PC-3 (cell line): ENCODE measurements at regions not wholly inside any gene's neighbourhood (a gene's known extent, or its start where the extent isn't known, plus 50 kb on each side); places are given as distances from the start of the nearest gene placed in this dataset.

Source experiments
- ATAC-seq: fragments of 200-7000 bp; cut with Tn5 transposase; 2 replicates; pipeline ENCODE4 v1.9.1; 2020; ENCODE audit warnings: mild to moderate bottlenecking, moderate library complexity
- BruUV-seq: library from RNA; stranded (reverse); fragments of 400-500 nt; replicated peaks from 2 replicates; lab custom pipeline; 2021; lab: Mats Ljungman, UMichigan
- CTCF ChIA-PET: fragments of 300-600 bp; sonication (Branson Sonifier 250); formaldehyde crosslinking; loops from one replicate; lab custom pipeline; 2022; ENCODE audit warnings: antibody characterized with exemption; lab: Charles Lee
- POLR2A ChIA-PET: fragments of 300-600 bp; sonication (Branson Sonifier 250); formaldehyde crosslinking; loops from one replicate; lab custom pipeline; 2022; ENCODE audit warnings: antibody characterized with exemption; ENCODE audit not compliant: unreplicated experiment; lab: Charles Lee
- DNase-seq: peaks from one replicate; pipeline ENCODE4 v3.0.0-alpha.2; 2015
- H2AFZ ChIP-seq: fragments of 300-600 bp; sonication (generic); 2 replicates; pipeline ENCODE4 v1.6.0; 2016; ENCODE audit warnings: antibody characterized with exemption, low read length
- H3F3A ChIP-seq: fragments of 300-600 bp; sonication (generic); one replicate; pipeline ENCODE4 v1.6.0; 2017; ENCODE audit warnings: antibody characterized with exemption, low read length, control low read depth, mild to moderate bottlenecking; ENCODE audit not compliant: unreplicated experiment
- H3K27ac ChIP-seq: fragments of 300-600 bp; sonication (generic); 2 replicates; pipeline ENCODE4 v1.5.1; 2016; ENCODE audit warnings: mild to moderate bottlenecking, low read length
- H3K27me3 ChIP-seq: fragments of 300-600 bp; sonication (generic); 2 replicates; pipeline ENCODE4 v1.6.1; 2016; ENCODE audit warnings: low read length, mixed read lengths
- H3K36me3 ChIP-seq: fragments of 300-600 bp; sonication (generic); 2 replicates; pipeline ENCODE4 v1.6.1; 2016; ENCODE audit warnings: low read depth, mixed run types, low read length, mixed read lengths
- H3K4me1 ChIP-seq: fragments of 300-600 bp; sonication (generic); 2 replicates; pipeline ENCODE4 v1.5.1; 2016; ENCODE audit warnings: low read length; ENCODE audit not compliant: insufficient read depth
- H3K4me2 ChIP-seq: fragments of 300-600 bp; sonication (generic); 2 replicates; pipeline ENCODE4 v1.6.0; 2016; ENCODE audit warnings: low read length
- H3K4me3 ChIP-seq: fragments of 300-600 bp; sonication (generic); 2 replicates; pipeline ENCODE4 v1.5.1; 2016; ENCODE audit warnings: mild to moderate bottlenecking, low read length, mixed read lengths
- H3K79me2 ChIP-seq: fragments of 300-600 bp; sonication (generic); 2 replicates; pipeline ENCODE4 v1.6.1; 2017; ENCODE audit warnings: low read length, mixed read lengths
- H3K9ac ChIP-seq: fragments of 300-600 bp; sonication (generic); 2 replicates; pipeline ENCODE4 v1.6.0; 2016; ENCODE audit warnings: mild to moderate bottlenecking, low read length
- H3K9me2 ChIP-seq: fragments of 300-600 bp; sonication (generic); replicated peaks from 2 replicates; pipeline ENCODE4 v1.6.1; 2016; ENCODE audit warnings: mixed run types, low read length, mixed read lengths
- H3K9me3 ChIP-seq: fragments of 300-600 bp; sonication (generic); 2 replicates; pipeline ENCODE4 v1.6.1; 2016; ENCODE audit warnings: low read length, mixed read lengths
- H4K20me1 ChIP-seq: fragments of 300-600 bp; sonication (generic); 2 replicates; pipeline ENCODE4 v1.6.1; 2016; ENCODE audit warnings: low read length, mixed read lengths
- CTCF ChIP-seq: fragments of 300-600 bp; sonication (generic); conservative IDR thresholded peaks from 2 replicates; pipeline ENCODE4 v1.5.1; 2017; ENCODE audit warnings: antibody characterized with exemption, low read depth, mild to moderate bottlenecking, low read length
- EZH2 ChIP-seq: fragments of 300-600 bp; sonication (generic); IDR thresholded peaks from one replicate; pipeline ENCODE4 v1.6.1; 2017; ENCODE audit warnings: antibody characterized with exemption, mild to moderate bottlenecking, low read length; ENCODE audit not compliant: unreplicated experiment
- EZH2phosphoT487 ChIP-seq: fragments of 300-600 bp; sonication (generic); IDR thresholded peaks from 2 replicates; pipeline ENCODE4 v1.6.1; 2018; ENCODE audit warnings: mild to moderate bottlenecking, antibody characterized with exemption, low read length, borderline replicate concordance
- intact Hi-C: fragments of 100-400 bp; cut with micrococcal nuclease; formaldehyde crosslinking; loops from 2 replicates; pipeline ENCODE4 v1.9.0; 2023

- Histone ChIP-seq H3K36me3 (no peaks in the 10 kb centered on the region), H3K27me3 (no peaks in the 10 kb centered on the region), H2AFZ (no peak overlapping the region), H3K4me1 (peaks cover 8% of the 10 kb centered on the region; the same call in 1 of the 2 replicates), H3F3A (no peaks in the 10 kb centered on the region), H3K9me3 (no peaks in the 10 kb centered on the region), H3K9ac (no peak overlapping the region), H3K79me2 (no peaks in the 10 kb centered on the region), H3K4me3 (no peak overlapping the region), H3K9me2 (no peaks in the 10 kb centered on the region), H4K20me1 (no peaks in the 10 kb centered on the region), H3K27ac (peak overlapping the region; percentile 69), H3K4me2 (0 out of 2 replicates have a peak overlapping the region, but pooled peaks have one; percentile 26)
- TF ChIP-seq EZH2phosphoT487 (no peak), EZH2 (no peak), CTCF (no peak; the same call in 1 of the 2 replicates)
- no TSS peak for BruUV-seq
- ChIA-PET POLR2A (no interaction called here), CTCF (no interaction called here)
- DNase-seq: peak; percentile 74
- intact Hi-C loops: no loop called here
- ATAC-seq: peak; percentile 88
These were observed 1161.3 kb downstream of the C4orf33 start for GRCh38 chr4:130257271-130257670.

GRCh38 chr4:130266814-130267213 lies 1170.9 kb downstream of the C4orf33 start:
- Histone ChIP-seq H3K79me2 (no peaks in the 10 kb centered on the region), H3K27me3 (no peaks in the 10 kb centered on the region), H3K4me3 (no peak overlapping the region), H4K20me1 (no peaks in the 10 kb centered on the region), H3K4me2 (no peak overlapping the region), H3K4me1 (no peaks in the 10 kb centered on the region), H3K9me3 (0 out of 2 replicates have a peak, but pooled peaks cover 5% of the 10 kb centered on the region), H3F3A (no peaks in the 10 kb centered on the region), H3K9ac (no peak overlapping the region), H2AFZ (no peak overlapping the region), H3K27ac (no peak overlapping the region), H3K9me2 (no peaks in the 10 kb centered on the region), H3K36me3 (no peaks in the 10 kb centered on the region)
- no TSS peak for BruUV-seq
- DNase-seq (no peak), ATAC-seq (no peak)
- ChIA-PET CTCF (no interaction called here), POLR2A (no interaction called here)
- intact Hi-C loops: no loop called here
- no peak for TF ChIP-seq EZH2

- Histone ChIP-seq H3K79me2 (no peaks in the 10 kb centered on the region), H2AFZ (no peak overlapping the region), H4K20me1 (no peaks in the 10 kb centered on the region), H3K9me3 (no peaks in the 10 kb centered on the region), H3K27ac (no peak overlapping the region), H3K4me3 (no peak overlapping the region), H3K9ac (no peak overlapping the region), H3K36me3 (no peaks in the 10 kb centered on the region), H3K9me2 (no peaks in the 10 kb centered on the region), H3F3A (no peaks in the 10 kb centered on the region), H3K4me1 (no peaks in the 10 kb centered on the region), H3K27me3 (no peaks in the 10 kb centered on the region), H3K4me2 (no peak overlapping the region)
- no TSS peak for BruUV-seq
- ChIA-PET CTCF (no interaction called here), POLR2A (no interaction called here)
- intact Hi-C loops: no loop called here
- DNase-seq (no peak), ATAC-seq (no peak)
- TF ChIP-seq EZH2phosphoT487 (no peak), EZH2 (no peak), CTCF (no peak)
These were observed 1192.6 kb downstream of the C4orf33 start for GRCh38 chr4:130288576-130288975.
